Activated CD4-positive, alpha-beta T cell treated with anti-CD3 and anti-CD28 coated beads, Interleukin-2, amount 10 ng/mL, durations not matched to agents 7 days and 5 days (primary cell): ENCODE measurements at regions not wholly inside any gene's neighbourhood (a gene's known extent, or its start where the extent isn't known, plus 50 kb on each side); places are given as distances from the start of the nearest gene placed in this dataset.

Experiments
- CTCF ChIA-PET: fragments of 350-600 bp; sonication (Branson Sonifier 250); formaldehyde crosslinking; loops from one replicate; lab custom pipeline; 2021; ENCODE audit warnings: antibody characterized with exemption; lab: Charles Lee
- POLR2A ChIA-PET: fragments of 350-600 bp; sonication (Branson Sonifier 250); formaldehyde crosslinking; loops from one replicate; lab custom pipeline; 2021; ENCODE audit warnings: antibody characterized with exemption; lab: Charles Lee
- DNase-seq: peaks from one replicate; pipeline ENCODE4 v3.0.0-alpha.2; 2020
- H3K27ac Mint-ChIP-seq: one replicate; pipeline ENCODE4 v1.8.0; 2021; ENCODE audit warnings: mild to moderate bottlenecking, moderate library complexity, mixed read lengths
- H3K27me3 Mint-ChIP-seq: one replicate; pipeline ENCODE4 v1.8.0; 2021; ENCODE audit warnings: mixed read lengths
- H3K36me3 Mint-ChIP-seq: one replicate; pipeline ENCODE4 v1.8.0; 2021; ENCODE audit warnings: low read depth, mixed read lengths
- H3K4me1 Mint-ChIP-seq: one replicate; pipeline ENCODE4 v1.8.0; 2021; ENCODE audit warnings: mixed read lengths
- H3K4me3 Mint-ChIP-seq: one replicate; pipeline ENCODE4 v1.8.0; 2021; ENCODE audit warnings: mild to moderate bottlenecking, moderate library complexity, mixed read lengths
- H3K9me3 Mint-ChIP-seq: one replicate; pipeline ENCODE4 v1.8.0; 2021; ENCODE audit warnings: mixed read lengths

DNA sequence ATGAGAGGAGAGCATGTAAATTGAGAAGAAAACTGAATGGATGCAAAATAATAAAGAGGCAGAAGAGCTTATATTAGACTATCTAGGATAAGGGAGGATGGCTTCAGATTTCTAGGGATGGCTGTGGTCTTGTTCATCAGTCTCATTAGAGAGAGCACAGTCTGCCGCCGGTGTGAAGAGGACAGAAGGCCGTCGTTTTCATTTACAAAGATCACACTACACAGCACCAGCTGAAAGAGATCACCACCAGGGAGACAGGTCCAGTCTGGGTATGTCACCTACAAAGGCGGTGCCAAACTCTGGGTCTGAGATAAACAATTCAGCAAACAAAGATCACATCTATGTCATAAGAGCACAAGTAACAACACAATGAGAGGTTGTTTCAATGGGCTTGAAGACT is 1222.3 kb upstream of the SLC10A2 start:
- Mint-ChIP-seq H3K36me3 (no peaks in the 10 kb centered on the region), H3K4me1 (no peaks in the 10 kb centered on the region), H3K27me3 (no peaks in the 10 kb centered on the region), H3K9me3 (no peaks in the 10 kb centered on the region), H3K27ac (no peak overlapping the region), H3K4me3 (no peak overlapping the region)
- CTCF ChIA-PET: interaction anchor here (0.6 kb wide), 1 partner anchor 1141 kb away, joined by 5 read pairs; no protein-coding TSS in a partner anchor
- POLR2A ChIA-PET: no interaction called here
- no peak for DNase-seq

DNA sequence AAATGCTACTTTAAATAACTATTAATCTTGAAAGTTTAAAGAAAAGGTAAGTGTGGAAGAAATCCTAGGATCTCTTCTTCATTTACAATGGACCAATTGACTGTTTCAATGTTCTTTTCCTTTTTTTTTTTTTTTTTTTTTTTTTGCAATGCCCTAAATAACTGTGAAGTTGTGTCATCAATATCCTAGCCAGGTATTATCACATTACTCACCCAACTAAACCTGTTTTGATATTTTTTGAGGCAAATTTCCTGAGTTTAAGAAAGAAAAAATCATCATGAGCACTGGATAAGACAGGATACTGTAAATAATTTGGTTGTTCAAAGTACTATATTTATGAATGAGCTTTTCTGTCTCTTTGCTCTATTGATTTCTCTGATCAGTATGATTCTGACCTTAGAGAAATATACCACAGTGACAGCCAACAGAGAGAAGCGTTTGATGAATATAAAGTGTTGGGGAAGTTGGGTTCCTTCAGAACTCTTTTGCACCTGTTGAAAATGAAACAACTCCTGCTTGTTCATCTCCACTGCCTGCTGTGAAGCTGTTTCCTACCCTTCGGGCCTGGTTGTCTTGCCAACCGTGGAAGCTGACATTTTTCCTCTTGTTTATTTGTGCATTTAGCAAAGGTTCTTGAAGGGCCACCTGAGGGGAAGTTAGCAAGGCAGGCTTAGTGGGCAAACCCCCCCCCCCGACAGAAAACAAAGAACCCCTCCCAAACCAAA is 1220.5 kb upstream of the SLC10A2 start:
- no peak for DNase-seq
- Mint-ChIP-seq H3K9me3 (no peaks in the 10 kb centered on the region), H3K27ac (no peak overlapping the region), H3K27me3 (no peaks in the 10 kb centered on the region), H3K4me1 (no peaks in the 10 kb centered on the region), H3K36me3 (no peaks in the 10 kb centered on the region), H3K4me3 (no peak overlapping the region)
- CTCF ChIA-PET: no interaction called here
- POLR2A ChIA-PET: no interaction called here

DNA sequence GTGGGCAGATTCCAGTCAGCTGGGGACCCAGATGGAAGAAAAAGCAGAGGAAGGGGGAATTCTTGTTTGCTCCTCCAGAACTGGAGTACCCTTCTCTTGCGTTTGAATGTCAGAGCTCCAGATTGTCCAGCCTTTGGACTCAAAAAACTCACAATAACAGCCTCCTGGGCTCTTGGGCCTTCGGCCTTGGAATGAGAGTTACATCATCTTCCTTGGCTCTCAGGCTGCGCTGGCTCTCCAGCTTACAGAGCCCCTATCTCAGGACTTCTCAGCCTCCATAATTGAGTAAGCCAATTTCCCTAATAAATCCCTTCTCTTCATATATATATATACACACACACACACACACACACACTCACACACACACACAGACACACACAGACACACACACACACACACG is 1215.7 kb upstream of the SLC10A2 start:
- CTCF ChIA-PET: no interaction called here
- H3K4me1 Mint-ChIP-seq: no peaks in the 10 kb centered on the region
- POLR2A ChIA-PET: no interaction called here

DNA sequence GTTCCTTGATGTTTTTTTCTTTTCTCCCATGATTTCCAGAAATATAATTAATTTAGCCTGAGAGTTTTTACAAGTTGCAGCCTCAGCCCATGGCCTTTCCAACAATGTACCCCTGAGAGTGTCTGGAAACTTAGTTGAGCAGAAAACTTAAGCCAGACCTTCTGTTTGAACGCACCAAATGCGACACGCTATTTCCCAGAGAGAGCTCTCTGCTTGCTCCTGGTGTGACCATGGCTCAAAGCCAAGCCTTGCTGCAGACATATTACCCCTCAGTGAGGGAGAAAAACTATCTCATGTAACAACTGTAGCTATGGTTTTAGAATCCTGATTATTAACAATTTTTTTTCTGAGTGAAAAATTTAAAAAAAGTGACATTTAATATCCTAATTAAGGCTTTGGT is 1204.5 kb upstream of the SLC10A2 start:
- Mint-ChIP-seq H3K4me1 (no peaks in the 10 kb centered on the region), H3K36me3 (no peaks in the 10 kb centered on the region), H3K27ac (no peak overlapping the region), H3K27me3 (no peaks in the 10 kb centered on the region), H3K4me3 (no peak overlapping the region), H3K9me3 (no peaks in the 10 kb centered on the region)
- DNase-seq: no peak
- ChIA-PET POLR2A (no interaction called here), CTCF (no interaction called here)

More for the DNA sequence above, 1215.7 kb upstream of the SLC10A2 start:
- no peak for DNase-seq
- peaks cover 5% of the 10 kb centered on the region for H3K9me3 Mint-ChIP-seq
- no peaks in the 10 kb centered on the region for H3K36me3 Mint-ChIP-seq
- H3K27me3 Mint-ChIP-seq: no peaks in the 10 kb centered on the region
- no peak overlapping the region for H3K27ac Mint-ChIP-seq
- H3K4me3 Mint-ChIP-seq: no peak overlapping the region

DNA sequence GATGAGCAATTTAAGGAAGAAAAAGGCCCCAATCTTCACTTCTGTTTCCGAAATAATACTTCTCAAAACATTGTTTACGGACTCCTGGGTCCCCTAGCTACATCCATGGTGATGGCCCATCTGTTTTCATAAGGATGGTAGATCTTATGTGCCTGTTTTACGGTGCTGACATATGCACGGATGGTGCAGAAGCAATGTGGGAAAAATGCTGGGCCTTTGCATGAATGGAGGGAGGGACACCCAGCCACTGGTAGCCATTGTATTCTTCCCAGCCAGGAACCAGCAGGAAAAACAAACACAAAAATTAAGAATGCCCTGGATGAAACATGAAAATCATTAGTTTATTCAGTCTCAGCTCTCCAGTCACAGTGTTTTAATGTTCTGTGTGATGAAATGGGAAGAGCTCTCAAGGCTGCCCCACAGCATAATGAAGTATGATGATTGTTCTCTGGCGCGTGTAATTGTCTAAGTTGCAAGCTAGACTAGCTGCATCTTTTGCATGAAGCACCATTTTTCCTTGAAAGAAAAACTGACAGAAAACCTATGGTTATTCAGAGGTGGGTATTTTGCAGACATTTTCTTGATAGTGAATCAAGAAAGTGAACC is 1201.1 kb upstream of the SLC10A2 start:
- no peaks in the 10 kb centered on the region for H3K27me3 Mint-ChIP-seq
- no peak overlapping the region for H3K27ac Mint-ChIP-seq
- CTCF ChIA-PET: no interaction called here

DNA sequence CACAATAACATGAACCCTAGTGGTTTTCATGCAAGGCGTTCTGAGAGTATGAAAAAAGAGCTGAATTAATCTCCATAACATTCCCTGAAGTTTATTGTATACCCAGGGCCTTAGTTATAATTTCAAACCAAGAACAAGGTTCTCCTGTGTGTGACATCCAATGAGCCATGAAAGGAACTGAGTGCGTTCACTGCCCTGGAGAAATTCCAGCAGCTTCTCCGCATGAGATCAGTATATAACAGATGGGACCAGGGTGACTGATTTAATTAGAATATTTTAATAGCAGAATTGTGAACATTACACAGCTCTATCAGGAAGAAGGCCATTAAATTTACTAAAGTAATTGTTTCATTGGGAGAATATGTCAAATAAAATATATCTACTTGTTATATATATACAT is 1190.5 kb upstream of the SLC10A2 start:
- Mint-ChIP-seq H3K4me1 (no peaks in the 10 kb centered on the region), H3K4me3 (no peak overlapping the region), H3K27ac (no peak overlapping the region), H3K36me3 (no peaks in the 10 kb centered on the region), H3K9me3 (no peaks in the 10 kb centered on the region), H3K27me3 (no peaks in the 10 kb centered on the region)
- POLR2A ChIA-PET: no interaction called here
- CTCF ChIA-PET: no interaction called here
- DNase-seq: no peak

More for the DNA sequence above, 1201.1 kb upstream of the SLC10A2 start:
- Mint-ChIP-seq H3K9me3 (no peaks in the 10 kb centered on the region), H3K36me3 (no peaks in the 10 kb centered on the region), H3K4me1 (no peaks in the 10 kb centered on the region), H3K4me3 (no peak overlapping the region)
- no peak for DNase-seq
- POLR2A ChIA-PET: no interaction called here

DNA sequence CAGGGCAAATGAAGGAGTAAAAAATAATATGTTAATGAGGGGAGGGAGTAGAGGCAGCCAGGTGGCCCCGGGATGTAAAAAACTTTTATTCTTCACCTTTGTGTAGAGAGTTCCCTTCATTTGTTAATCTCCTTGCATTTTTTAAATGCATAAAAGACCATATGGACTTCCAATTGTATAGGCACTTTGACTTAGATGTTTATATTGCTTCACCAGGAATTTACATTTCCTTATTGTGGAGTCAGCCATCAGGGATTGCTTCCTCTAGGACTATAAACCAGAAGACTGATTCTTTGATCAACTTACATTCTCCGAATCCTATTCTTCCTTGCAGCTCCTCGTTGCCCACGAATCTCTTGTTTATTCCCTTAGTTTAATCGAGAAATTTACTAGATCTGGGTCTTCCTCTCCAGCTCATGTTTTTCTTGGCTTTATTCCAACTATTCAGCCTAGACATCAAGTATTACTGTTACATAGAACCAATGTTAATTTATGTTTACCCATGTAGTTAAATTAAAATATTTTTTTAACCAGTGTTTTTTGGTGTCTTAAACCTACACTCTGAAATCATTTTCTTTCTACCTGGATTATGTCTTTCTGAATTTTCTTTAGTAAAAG is 1187.0 kb upstream of the SLC10A2 start:
- Mint-ChIP-seq H3K27me3 (no peaks in the 10 kb centered on the region), H3K4me3 (no peak overlapping the region), H3K4me1 (no peaks in the 10 kb centered on the region), H3K27ac (no peak overlapping the region), H3K9me3 (no peaks in the 10 kb centered on the region), H3K36me3 (no peaks in the 10 kb centered on the region)
- CTCF ChIA-PET: no interaction called here
- POLR2A ChIA-PET: no interaction called here
- DNase-seq: no peak

DNA sequence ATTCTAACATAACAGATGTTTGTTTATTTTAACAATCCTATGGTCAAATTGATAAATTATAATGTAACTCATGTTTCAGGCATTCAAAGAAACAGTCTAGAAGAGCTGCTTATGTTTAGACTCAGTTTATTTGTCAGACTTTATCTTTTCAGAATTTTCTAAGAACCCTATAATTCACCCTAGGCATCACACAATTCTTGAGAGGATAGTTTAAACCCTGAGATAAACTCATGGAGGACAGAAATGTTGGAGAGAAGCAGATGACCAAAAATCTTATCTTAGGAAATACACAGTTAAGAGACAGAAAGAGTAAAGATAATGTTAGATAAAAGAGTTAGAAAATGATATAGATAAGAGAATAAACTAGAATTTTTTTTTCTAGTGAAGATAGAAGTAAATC is 1185.7 kb upstream of the SLC10A2 start:
- Mint-ChIP-seq H3K4me1 (no peaks in the 10 kb centered on the region), H3K27me3 (no peaks in the 10 kb centered on the region), H3K36me3 (no peaks in the 10 kb centered on the region), H3K27ac (no peak overlapping the region), H3K9me3 (no peaks in the 10 kb centered on the region), H3K4me3 (no peak overlapping the region)
- CTCF ChIA-PET: no interaction called here
- no peak for DNase-seq
- POLR2A ChIA-PET: no interaction called here

DNA sequence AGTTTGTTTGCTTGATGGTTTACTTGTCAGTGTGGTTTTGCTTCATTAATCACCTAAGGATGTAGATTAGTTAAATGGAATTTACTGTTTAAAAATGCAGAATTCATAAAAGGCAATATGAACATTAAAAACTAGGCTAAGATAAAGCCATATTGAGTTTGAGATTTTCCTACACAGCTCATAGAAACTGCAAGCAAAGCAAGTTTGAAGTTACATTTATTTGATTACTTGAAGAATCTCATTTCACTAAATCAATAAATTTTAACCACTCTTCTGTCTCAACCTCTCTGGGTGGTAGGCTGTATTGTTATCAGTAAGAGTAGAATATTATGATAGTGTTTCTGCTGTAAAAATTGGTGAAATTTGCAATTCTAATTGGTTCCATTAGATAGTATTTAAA is 1180.7 kb upstream of the SLC10A2 start:
- Mint-ChIP-seq H3K27me3 (no peaks in the 10 kb centered on the region), H3K9me3 (peaks cover 6% of the 10 kb centered on the region), H3K27ac (no peak overlapping the region), H3K4me3 (no peak overlapping the region), H3K4me1 (no peaks in the 10 kb centered on the region), H3K36me3 (no peaks in the 10 kb centered on the region)
- ChIA-PET POLR2A (no interaction called here), CTCF (no interaction called here)
- DNase-seq: no peak

DNA sequence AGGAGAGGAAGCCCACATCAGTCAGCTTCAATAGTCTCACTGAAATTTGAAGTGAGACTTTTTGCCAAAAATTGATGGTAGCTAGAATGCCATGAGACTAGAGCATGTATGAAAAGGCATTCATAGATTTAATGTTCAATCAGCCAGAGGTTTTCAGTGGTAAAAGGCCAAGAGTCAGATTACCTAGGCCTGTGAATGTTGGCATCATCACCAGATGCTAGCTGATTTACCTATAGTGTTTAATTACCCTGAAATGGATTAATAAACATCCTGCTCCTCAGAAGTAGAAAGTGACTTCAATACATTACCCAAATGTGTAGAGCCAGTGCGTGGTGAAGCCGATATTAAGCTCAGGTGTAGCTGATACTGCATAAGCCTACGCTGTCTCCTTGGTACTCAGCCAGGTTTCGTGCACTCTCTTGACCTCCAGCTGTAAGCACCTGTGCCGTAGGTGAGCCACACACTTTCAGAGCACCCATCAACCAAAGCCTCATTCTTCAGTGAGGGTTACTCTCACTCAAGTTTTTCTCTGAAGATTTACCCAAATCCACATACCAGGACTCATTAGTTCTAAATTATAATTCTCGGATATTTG is 1140.3 kb upstream of the SLC10A2 start:
- no peaks in the 10 kb centered on the region for H3K4me1 Mint-ChIP-seq
- no peak overlapping the region for H3K27ac Mint-ChIP-seq
- ChIA-PET CTCF (no interaction called here), POLR2A (no interaction called here)
- DNase-seq: no peak
- H3K27me3 Mint-ChIP-seq: no peaks in the 10 kb centered on the region
- H3K4me3 Mint-ChIP-seq: no peak overlapping the region
- peaks cover 8% of the 10 kb centered on the region for H3K9me3 Mint-ChIP-seq
- H3K36me3 Mint-ChIP-seq: no peaks in the 10 kb centered on the region

DNA sequence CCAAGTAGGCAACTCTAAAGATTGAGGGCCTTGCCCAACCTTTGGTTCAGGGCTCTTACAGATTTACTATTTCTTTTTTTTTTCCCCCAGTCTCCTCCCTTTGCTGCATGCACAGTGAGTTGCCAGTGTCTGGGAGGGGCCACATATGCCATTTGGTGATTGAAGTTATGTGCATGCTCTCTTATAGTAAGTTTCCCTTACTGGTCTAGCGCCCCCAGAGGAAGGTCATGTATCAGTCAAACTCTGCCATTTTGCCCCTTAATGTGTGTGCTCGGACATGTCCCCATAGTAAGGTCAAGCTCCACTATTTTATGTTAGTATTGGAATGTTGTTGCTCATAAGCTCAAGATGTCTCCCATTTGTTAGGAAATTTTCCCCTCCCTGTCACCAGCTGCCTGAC is 1138.0 kb upstream of the SLC10A2 start:
- Mint-ChIP-seq H3K27me3 (no peaks in the 10 kb centered on the region), H3K4me3 (no peak overlapping the region)

DNA sequence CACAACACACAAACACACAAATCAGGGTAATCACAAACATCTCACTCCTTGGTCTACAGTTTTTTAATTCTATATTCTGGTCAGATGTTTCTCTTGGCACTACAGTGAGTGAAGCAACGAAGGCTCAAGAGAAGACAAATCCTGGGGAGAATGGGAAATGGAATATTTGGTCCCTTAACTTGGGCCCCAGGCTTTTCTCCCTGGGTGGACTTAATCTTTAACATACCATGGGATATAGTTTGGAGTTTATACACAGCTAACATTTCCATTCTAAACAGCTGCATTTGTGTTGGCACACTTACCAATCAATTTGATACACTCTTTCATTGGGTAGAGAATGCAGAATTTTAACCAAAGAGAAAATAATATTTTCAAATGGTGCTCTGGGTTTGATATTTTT is 1132.6 kb upstream of the SLC10A2 start:
- Mint-ChIP-seq H3K36me3 (no peaks in the 10 kb centered on the region), H3K27ac (no peak overlapping the region), H3K4me1 (no peaks in the 10 kb centered on the region), H3K4me3 (no peak overlapping the region), H3K27me3 (no peaks in the 10 kb centered on the region), H3K9me3 (no peaks in the 10 kb centered on the region)
- ChIA-PET CTCF (no interaction called here), POLR2A (no interaction called here)
- DNase-seq: no peak

More for the DNA sequence above, 1138.0 kb upstream of the SLC10A2 start:
- no peaks in the 10 kb centered on the region for H3K36me3 Mint-ChIP-seq
- no peaks in the 10 kb centered on the region for H3K4me1 Mint-ChIP-seq
- DNase-seq: no peak
- ChIA-PET CTCF (no interaction called here), POLR2A (no interaction called here)
- H3K27ac Mint-ChIP-seq: no peak overlapping the region
- H3K9me3 Mint-ChIP-seq: peaks cover 8% of the 10 kb centered on the region

DNA sequence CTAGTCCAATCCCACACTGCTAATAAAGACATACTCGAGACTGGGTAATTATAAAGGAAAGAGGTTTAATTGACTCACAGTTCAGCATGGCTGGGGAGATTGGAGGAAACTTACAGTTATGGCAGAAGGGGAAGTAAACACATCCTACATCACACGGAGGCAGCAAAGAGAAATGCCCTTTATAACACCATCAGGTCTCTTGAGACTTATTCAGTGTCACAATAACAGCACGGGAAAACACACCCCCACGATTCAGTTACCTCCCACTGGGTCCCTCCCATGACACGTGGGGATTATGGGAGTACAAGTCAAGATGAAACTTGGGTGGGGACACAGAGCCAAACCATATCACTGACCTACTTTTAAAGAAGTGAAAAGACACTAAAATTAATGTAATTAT is 1130.4 kb upstream of the SLC10A2 start:
- Mint-ChIP-seq H3K4me1 (no peaks in the 10 kb centered on the region), H3K36me3 (no peaks in the 10 kb centered on the region), H3K9me3 (peaks cover 5% of the 10 kb centered on the region), H3K27ac (no peak overlapping the region), H3K4me3 (no peak overlapping the region), H3K27me3 (no peaks in the 10 kb centered on the region)
- ChIA-PET POLR2A (no interaction called here), CTCF (no interaction called here)
- no peak for DNase-seq
